Activated CD4-positive, alpha-beta T cell treated with anti-CD3 and anti-CD28 coated beads, Interleukin-2, amount 10 ng/mL, durations not matched to agents 24 days and 14 days (primary cell): ENCODE measurements at regions not wholly inside any gene's neighbourhood (a gene's known extent, or its start where the extent isn't known, plus 50 kb on each side); places are given as distances from the start of the nearest gene placed in this dataset.

Experiments used
- DNase-seq: peaks from one replicate; pipeline ENCODE4 v3.0.0; 2022
- H3K27ac Mint-ChIP-seq: one replicate; pipeline ENCODE4 v1.8.0; 2022; ENCODE audit warnings: mild to moderate bottlenecking, mixed read lengths
- H3K27me3 Mint-ChIP-seq: one replicate; pipeline ENCODE4 v1.8.0; 2022; ENCODE audit warnings: mixed read lengths
- H3K36me3 Mint-ChIP-seq: one replicate; pipeline ENCODE4 v1.8.0; 2022; ENCODE audit warnings: low read depth, mild to moderate bottlenecking, mixed read lengths
- H3K4me1 Mint-ChIP-seq: one replicate; pipeline ENCODE4 v1.8.0; 2021; ENCODE audit warnings: mixed read lengths
- H3K4me3 Mint-ChIP-seq: one replicate; pipeline ENCODE4 v1.8.0; 2022; ENCODE audit warnings: mild to moderate bottlenecking, moderate library complexity, mixed read lengths
- H3K9me3 Mint-ChIP-seq: one replicate; pipeline ENCODE4 v1.8.0; 2021; ENCODE audit warnings: mixed read lengths
- intact Hi-C: fragments of 100-400 bp; cut with micrococcal nuclease; formaldehyde crosslinking; loops from one replicate; pipeline ENCODE4 v1.15.1; 2023

GRCh38 chr18:48460929-48461583 lies 51.9 kb upstream of the ZBTB7C start:
- intact Hi-C loops: no loop called here
- Mint-ChIP-seq H3K4me3 (no peak overlapping the region), H3K4me1 (peaks cover 3% of the 10 kb centered on the region), H3K27ac (no peak overlapping the region), H3K36me3 (no peaks in the 10 kb centered on the region), H3K27me3 (peaks cover 54% of the 10 kb centered on the region), H3K9me3 (no peaks in the 10 kb centered on the region)
- no peak for DNase-seq

GRCh38 chr18:48459465-48459864 lies 50.3 kb upstream of the ZBTB7C start:
- Mint-ChIP-seq H3K27ac (no peak overlapping the region), H3K4me1 (peaks cover 6% of the 10 kb centered on the region), H3K36me3 (no peaks in the 10 kb centered on the region), H3K27me3 (peaks cover 61% of the 10 kb centered on the region), H3K4me3 (no peak overlapping the region), H3K9me3 (no peaks in the 10 kb centered on the region)
- intact Hi-C loops: no loop called here
- no peak for DNase-seq

GRCh38 chr18:48459016-48459415 lies 49.8 kb upstream of the ZBTB7C start:
- no peak overlapping the region for H3K4me3 Mint-ChIP-seq
- peaks cover 6% of the 10 kb centered on the region for H3K4me1 Mint-ChIP-seq
- DNase-seq: no peak
- no peaks in the 10 kb centered on the region for H3K9me3 Mint-ChIP-seq
- H3K27ac Mint-ChIP-seq: no peak overlapping the region
- H3K27me3 Mint-ChIP-seq: peaks cover 61% of the 10 kb centered on the region
- H3K36me3 Mint-ChIP-seq: no peaks in the 10 kb centered on the region
- intact Hi-C loops: no loop called here
